SW 1271 (cell line): ENCODE measurements at regions not wholly inside any gene's neighbourhood (a gene's known extent, or its start where the extent isn't known, plus 50 kb on each side); places are given as distances from the start of the nearest gene placed in this dataset.
"Not testable (repeated sequence)": the region's sequence is repeated elsewhere in the genome, so short reads cannot be mapped to it uniquely, and the experiment has no call there.

Experiments
- DNase-seq, 2 experiments: peaks; one replicate each; lab custom pipeline; 2025; lab: John Stamatoyannopoulos, UW

DNA sequence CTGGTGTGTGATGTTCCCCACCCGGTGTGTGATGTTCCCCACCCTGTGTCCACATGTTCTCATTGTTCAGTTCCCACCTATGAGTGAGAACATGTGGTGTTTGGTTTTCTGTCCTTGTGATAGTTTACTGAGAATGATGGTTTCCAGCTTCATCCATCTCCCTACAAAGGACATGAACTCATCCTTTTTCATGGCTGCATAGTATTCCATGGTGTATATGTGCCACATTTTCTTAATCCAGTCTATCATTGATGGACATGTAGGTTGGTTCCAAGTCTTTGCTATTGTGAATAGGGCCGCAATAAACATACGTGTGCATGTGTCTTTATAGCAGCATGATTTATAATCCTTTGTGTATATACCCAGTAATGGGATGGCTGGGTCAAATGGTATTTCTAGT is 201.5 kb upstream of the IRAK1BP1 start:
- not testable (repeated sequence) for DNase-seq

DNA sequence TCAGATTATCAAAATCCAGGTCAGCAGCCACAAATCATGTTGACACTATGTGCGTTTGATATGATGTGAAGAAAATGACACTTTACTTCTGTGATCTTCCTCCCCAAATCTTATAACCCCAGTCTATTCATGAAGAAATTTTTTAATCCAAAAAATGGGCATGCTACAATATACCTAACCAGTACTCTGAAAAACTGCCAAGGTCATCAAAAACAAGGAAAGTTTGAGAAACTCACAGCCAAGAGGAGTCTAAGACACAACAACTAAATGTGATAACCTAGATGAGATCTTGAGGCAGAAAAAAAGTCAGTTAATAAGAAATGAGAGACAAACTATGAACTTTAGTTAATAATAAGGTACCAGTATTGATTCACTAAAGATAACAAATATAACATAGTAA is 200.6 kb upstream of the IRAK1BP1 start:
- no peak for DNase-seq

DNA sequence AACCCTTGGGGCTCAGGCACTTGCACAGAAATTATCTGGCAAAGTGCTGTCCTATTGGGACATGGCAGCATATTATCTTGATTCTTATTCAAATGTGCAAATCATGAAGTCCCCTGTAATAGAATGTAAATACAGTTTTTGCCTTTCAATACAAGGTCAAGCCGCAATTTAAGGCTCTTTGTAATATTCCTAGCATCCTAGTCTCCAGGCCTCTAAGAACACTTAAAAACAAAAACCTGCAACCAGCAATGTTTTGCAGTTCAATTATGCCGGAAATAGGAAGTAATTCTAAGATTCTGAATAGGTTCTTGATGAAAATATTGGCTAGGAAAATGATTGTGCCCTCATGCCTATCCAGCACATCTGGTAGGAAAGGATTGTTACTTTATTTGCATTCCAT is 197.2 kb upstream of the IRAK1BP1 start:
- no peak for DNase-seq

DNA sequence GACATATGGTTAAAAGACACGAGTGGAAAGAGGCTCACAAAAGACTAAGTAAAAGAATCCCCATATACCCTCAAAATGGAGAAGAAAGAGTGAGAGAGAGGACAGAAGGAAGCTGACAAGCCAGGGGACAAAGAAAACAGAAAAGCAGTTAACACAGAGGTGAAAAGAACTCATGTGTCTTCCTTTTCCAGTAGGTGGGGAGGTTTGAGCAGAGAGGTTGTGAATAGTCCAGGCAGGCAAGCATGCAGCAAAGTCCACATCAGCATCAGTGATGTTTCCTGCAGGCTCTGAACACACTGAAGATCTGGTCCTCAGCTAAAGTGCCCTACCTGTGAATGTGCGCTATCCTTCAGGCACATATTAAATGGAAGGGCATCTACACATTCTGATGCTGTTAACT is 196.5 kb upstream of the IRAK1BP1 start:
- DNase-seq = no peak

DNA sequence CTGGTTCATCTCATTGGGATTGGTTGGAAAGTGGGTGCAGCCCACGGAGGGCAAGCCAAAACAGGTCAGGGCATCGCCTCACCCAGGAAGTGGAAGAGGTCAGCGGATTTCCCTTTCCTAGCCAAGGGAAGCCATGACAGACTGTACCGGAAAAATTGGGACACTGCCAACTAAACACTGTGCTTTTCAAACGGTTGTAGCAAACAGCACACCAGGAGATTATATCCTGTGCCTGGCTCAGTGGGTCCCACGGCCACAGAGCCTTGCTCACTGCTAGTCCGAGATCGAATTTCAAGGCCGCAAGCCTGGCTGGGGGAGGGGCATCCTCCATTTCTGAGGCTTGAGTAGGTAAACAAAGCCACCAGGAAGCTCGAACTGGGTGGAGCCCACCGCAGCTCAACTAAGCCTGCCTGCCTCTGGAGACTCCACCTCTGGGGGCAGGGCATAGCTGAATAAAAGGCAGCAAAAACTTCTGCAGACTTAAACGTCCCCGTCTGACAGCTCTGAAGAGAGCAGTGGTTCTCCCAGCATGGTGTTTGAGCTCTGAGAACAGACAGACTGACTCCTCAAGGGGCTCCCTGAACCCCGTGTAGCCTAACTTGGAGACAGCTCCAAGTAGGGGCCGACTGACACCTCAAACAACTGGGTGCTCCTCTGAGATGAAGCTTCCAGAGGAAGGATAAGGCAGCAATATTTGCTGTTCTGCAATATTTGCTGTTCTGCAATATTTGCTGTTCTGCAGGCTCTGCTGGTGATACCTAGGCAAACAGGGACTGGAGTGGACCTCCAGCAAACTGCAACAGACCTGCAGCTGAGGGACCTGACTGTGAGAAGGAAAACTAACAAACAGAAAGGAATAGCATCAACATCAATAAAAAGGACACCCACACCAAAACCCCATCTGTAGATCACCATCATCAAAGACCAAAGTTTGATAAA is 191.0 kb upstream of the IRAK1BP1 start:
- not testable (repeated sequence) for DNase-seq

DNA sequence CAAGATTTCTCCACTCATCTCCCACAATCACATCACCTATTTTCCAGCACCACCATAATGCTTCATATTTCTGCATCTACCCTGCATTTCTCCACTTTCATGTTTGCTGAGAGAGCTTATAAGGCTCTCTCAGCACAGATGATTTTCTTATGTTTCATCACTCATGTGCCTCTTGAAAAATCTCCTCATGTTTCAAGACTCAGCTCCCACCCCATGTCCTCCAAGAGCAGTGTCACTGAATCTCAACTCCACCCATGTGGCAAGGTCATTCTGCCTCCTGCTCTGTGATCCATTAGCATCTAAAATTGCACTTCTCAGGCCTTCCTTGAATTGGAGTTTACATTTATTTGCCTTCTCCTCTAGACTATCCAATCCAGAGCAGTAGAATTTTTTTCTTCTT is 178.7 kb upstream of the IRAK1BP1 start:
- no peak for DNase-seq

DNA sequence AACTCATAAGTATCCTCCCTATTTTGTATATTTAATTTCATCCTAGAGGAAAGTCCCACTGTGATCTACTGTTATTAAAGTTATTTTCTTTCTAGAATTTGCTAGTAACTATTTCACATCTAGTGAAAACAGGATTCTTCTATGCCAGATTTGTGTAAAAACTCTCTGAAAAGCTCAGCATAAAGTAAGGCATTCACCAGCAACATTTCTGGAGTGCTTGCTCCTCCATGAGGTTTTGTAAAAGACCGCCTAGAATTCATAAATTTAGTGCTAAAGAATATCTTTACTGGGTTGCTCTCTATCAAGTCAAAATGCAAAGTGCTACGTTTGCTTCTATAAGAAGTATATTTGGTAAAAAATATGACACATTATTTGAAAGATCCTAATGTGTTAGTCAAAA is 173.5 kb upstream of the IRAK1BP1 start:
- DNase-seq = no peak

DNA sequence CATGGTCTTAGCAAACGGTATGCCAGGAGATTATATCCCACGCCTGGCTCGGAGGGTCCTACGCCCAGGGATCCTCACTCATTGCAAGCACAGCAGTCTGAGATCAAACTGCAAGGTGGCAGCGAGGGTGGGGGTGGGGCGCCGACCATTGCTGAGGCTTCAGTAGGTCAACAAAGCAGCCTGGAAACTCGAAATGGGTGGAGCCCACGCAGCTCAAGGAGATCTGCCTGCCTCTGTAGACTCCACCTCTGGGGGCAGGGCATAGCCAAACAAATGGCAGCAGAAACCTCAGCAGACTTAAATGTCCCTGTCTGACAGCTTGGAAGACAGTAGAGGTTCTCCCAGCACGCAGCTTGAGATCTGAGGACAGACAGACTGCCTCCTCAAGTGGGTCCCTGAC is 172.7 kb upstream of the IRAK1BP1 start:
- DNase-seq = not testable (repeated sequence)

DNA sequence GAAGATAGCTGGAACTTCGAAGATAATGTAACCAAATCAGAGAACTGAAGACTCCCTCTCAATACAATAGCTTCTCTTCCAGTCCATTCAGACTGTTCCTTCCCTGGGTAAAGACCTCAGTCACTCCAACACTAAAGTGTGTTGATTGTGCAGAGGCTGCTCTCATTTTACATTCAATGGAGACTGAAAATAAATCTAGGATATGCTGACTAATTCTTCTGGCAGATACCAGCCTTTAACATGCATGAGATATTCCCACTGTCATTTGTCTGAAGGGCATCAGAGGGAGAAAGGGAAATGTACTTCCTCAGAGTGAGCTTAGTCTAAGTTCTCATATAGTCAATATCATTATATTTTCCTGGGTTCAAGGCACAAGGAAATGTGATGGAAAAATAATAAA is 166.4 kb upstream of the IRAK1BP1 start:
- DNase-seq = no peak

DNA sequence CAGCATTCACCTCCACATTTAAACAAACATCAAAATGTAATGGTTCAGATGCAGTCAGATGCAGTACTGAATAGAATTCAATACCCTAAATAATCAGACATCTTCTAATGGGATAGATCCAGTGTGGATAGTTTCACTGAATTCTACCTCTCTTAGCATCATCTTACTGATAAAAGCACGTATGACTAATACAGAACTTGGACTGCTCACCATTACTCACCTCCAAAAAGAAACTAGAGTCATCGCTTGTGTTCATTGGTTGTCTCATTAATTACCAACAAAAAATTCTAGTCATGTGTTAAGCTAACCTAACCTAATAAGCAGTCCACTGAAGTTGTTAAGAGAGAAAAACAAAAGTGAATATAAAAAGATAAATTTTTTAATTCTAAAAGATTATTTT is 165.9 kb upstream of the IRAK1BP1 start:
- DNase-seq = no peak

DNA sequence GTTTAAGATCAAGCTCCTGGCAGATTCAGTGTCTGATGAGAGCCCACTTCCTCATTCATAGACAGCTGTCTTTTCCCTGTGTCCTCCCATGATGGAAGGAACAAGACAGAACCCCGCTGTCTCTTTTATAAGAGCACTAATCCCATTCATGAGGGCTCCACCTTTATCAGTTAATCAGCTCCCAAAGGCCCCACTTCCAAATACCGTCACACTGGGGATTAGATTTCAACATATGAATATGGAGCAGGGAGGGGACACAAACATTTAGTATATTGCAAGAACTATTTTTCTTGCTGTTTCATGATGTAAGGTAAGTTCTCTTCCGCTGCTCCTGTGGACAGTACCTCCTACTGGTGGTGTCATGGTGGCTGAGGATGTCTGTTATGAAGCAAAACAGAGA is 158.3 kb upstream of the IRAK1BP1 start:
- DNase-seq = no peak

DNA sequence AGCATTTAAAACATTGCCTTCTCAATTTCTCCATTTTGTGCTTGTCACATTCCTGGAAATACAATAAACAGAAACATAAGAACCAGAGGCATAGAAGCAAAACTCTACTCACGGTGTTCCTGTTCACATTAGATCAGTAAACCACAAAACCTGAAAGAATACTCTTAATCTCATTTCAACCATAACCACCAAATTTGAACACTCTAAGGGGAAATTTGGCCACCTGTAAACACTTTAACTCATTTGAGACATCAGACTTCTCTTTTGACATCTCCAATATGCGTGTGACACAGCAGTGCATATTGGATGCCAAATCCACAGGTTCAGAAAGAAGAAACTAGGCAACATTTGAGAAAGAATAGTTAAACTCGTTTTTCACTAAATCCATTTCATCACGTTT is 153.8 kb upstream of the IRAK1BP1 start:
- DNase-seq = no peak

DNA sequence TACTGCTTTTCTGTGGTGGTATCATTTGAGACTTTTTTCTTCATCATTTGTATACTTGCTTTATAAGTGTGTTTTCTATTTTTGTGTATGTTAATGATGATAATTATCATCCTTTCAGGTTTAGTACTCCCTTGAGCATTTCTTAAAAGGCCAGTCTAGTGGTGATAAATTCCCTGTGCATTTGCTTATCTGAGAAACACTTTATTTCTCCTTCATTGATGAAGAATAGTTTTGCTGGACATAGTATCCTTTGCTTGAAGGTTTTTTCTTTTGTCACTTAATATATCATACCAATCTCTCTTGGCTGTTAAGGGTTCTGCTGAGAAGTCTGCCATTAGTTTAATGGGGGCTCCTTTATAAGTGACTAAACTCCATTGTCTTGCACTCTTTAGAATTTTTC is 123.2 kb upstream of the IRAK1BP1 start:
- DNase-seq = no peak

DNA sequence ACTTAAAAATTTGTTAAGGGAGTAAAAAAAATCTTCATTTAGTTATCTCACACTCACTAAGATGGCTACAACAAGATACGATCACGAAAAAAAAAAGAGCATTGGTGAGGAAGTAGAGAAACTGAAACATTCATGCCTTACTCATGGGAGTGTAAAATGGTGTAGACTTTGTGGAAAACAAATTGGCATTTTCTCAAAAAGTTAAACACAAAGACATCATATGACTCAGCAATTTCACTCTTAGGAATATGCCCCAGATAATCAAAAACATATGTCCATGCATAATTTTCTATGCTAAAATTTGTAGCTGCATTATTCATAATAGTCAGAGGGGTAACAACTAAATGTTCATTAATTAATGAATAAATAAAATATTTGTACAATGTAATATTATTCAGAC is 120.9 kb upstream of the IRAK1BP1 start:
- no peak for DNase-seq

DNA sequence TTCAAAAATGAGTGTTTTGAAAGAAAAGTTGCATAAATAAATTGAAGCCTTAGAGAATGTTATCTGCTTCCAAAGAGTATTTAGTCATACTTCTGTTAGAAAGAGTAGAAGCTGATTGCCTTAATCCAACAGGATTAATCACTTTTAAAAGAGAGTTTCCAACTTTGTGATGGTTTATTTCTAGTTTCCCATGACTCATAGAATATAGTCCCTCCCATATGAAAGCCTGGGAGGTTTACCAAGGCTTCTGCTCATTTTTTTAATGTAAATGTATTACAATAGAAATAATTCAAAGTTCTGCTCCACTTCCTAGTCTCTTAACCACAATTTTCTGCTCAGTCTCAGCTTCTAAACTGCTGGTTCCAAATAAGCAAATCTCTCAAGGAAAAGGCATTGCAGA is 118.0 kb upstream of the IRAK1BP1 start:
- DNase-seq = no peak

DNA sequence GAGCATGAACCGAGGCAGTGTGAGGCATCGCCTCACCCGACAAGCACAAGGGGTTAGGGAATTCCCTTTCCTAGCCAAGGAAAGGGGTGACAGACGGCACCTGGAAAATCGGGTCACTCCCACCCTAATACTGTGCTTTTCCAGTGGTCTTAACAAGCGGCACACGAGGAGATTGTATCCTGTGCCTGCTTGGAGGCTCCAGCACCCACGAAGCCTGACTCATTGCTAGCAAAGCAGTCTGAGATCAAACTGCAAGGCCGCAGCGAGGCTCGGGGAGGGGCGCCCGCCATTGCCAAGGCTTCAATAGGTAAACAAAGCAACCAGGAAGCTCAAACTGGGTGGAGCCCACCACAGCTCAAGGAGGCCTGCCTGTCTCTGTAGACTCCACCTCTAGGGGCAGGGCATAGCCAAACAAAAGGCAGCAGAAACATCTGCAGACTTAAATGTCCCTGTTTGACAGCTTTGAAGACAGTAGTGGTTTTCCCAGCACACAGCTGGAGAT is 109.0 kb upstream of the IRAK1BP1 start:
- not testable (repeated sequence) for DNase-seq

DNA sequence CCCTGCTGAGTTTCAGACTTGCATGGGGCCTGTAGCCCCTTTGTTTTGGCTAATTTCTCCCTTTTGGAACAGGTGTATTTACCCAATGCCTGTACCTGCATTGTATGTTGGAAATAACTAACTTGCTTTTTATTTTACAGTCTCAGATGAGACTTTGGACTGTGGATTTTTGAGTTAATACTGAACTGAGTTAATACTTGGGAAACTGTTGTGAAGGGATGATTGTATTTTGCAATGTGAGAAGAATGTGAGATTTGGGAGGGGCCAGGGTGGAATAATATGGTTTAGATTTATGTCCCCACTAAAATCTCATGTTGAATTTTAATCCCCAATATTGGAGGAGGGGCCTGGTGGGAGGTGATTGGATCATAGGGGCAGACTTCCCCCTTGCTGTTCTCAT is 99.1 kb upstream of the IRAK1BP1 start:
- no peak for DNase-seq

DNA sequence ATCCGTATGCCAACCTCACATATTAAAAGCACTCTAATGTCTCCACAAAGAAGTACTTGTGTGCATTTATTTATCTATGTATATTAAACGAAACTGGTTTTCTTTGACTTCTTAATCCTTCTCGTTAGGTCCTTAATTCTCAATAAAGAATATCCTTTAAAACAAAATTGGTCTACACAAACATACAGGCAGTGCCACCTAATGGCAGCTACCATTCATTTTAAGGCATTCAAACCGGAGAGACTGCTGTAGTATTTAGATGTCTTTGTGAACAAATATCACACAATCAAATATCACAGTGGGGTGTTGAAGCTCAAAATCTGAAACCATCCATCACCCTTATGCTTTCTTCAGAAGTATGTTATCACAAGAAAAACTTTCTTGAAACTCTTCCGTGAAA is 96.6 kb upstream of the IRAK1BP1 start:
- peak in 1 of 2 experiments; percentile 2 for DNase-seq

DNA sequence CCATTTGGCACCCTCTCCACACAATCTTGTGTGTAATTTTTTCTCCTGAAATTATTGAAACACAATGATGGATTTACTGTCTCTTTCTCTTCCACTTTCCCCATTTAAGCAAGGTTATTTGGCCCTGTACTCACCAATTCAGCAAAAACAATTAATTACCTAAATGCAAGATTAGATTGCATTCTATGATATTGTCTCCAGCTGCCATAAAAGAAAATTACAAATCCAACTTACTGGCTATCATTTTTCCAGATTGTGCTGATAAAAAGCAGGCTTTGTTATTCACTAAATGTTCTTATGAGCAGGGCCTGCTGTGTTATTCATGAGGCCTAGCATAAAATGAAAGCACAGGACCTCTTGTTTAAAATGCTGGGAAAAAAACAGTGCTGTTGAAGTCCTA is 95.8 kb upstream of the IRAK1BP1 start:
- no peak for DNase-seq

DNA sequence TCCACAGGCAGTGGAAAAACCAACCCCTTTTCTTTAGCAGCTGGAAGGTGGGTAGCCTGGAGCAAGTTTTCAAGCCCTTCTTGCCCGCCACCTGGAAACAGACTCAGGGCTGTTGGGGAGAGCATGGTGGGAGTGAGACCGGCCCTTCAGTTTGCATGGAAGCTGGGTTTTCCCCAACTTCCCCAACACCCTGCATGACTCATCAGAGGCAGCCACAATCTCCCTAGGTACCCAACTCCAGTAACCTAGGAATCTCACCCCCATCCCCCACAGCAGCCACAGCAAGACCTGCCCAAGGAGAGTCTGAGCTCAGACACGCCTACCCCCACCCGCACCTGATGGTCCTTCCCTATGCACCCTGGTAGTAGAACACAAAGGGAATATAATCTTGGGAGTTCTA is 86.3 kb upstream of the IRAK1BP1 start:
- DNase-seq = no peak

DNA sequence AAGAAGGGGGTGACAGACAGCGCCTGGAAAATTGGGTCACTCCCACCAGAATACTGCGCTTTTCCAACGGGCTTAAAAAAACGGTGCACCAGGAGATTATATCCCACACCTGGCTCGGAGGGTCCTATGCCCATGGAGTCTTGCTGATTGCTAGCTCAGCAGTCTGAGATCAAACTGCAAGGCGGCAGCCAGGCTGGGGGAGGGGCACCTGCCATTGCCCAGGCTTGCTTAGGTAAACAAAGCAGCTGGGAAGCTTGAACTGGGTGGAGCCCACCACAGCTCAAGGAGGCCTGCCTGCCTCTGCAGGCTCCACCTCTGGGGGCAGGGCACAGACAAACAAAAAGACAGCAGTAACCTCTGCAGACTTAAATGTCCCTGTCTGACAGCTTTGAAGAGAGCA is 84.0 kb upstream of the IRAK1BP1 start:
- DNase-seq = not testable (repeated sequence)

DNA sequence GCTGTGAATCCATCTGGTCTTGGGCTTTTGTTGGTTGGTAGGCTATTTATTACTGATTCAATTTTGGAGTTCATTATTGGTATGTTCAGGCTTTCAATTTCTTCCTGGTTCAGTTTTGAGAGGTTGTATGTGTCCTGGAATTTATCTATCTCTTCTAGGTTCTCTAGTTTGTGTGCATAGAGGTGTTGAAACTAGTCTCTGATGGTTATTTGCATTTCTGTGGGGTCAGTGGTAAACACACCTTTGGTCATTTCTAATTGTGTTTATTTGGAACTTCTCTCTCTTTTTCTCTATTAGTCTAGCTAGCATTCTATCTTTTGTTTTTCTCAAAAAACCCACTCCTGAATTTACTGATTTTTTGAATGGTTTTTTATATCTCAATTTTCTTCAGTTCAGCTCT is 70.1 kb upstream of the IRAK1BP1 start:
- DNase-seq = no peak

DNA sequence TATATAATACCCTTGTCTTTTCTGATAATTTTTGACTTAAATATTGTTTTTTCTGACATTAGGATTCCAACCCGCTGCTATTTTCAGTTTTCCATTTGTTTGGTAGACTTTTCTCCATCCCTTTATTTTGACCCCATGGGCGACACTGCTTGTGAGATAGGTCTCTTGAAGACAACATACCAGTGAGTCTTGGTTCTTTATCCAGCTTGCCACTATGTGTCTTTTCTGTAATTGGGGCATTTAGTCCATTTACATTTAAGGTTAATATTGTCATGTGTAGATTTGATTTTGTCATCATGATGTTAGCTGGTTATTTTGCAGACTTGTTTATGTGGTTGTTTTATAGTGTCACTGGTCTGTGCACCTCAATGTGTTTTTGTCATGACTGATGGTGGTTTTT is 67.7 kb upstream of the IRAK1BP1 start:
- DNase-seq = no peak

DNA sequence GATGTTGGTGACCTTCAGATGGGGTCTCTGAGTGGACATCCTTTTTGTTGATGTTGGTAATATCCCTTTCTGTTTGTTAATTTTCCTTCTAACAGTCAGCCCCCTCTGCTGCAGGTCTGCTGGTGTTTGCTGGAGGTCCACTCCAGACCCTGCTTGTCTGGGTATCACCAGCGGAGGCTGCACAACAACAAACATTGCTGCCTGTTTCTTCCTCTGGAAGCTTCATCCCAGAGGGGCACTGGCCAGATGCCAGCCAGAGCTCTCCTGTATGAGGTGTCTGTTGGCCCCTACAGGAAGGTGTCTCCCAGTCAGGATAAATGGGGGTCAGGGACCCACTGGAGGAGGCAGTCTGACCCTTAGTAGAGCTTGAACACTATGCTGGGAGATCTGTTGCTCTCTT is 60.6 kb upstream of the IRAK1BP1 start:
- not testable (repeated sequence) for DNase-seq
